KMS-11 (cell line): ENCODE measurements at regions not wholly inside any gene's neighbourhood (a gene's known extent, or its start where the extent isn't known, plus 50 kb on each side); places are given as distances from the start of the nearest gene placed in this dataset.

Source experiments
- H2AFZ ChIP-seq: fragments of 200-600 bp; sonication (generic); 2 replicates; pipeline ENCODE4 v1.6.1; 2016; ENCODE audit warnings: antibody characterized with exemption, mixed run types, low read depth
- H3K27ac ChIP-seq: fragments of 200-600 bp; sonication (generic); 2 replicates; pipeline ENCODE4 v1.6.1; 2016; ENCODE audit warnings: mild to moderate bottlenecking, mixed run types
- H3K27me3 ChIP-seq: fragments of 200-600 bp; sonication (generic); 2 replicates; pipeline ENCODE4 v1.6.1; 2017; ENCODE audit warnings: mild to moderate bottlenecking, low read depth, mixed run types, moderate library complexity; ENCODE audit not compliant: insufficient read depth
- H3K36me3 ChIP-seq: fragments of 200-600 bp; sonication (generic); 2 replicates; pipeline ENCODE4 v1.6.1; 2017; ENCODE audit warnings: mild to moderate bottlenecking, mixed run types; ENCODE audit not compliant: insufficient read depth
- H3K4me1 ChIP-seq: fragments of 200-600 bp; sonication (generic); 2 replicates; pipeline ENCODE4 v1.6.1; 2016; ENCODE audit warnings: mild to moderate bottlenecking, low read depth, mixed run types; ENCODE audit not compliant: poor library complexity, severe bottlenecking
- H3K4me2 ChIP-seq: fragments of 200-600 bp; sonication (generic); 2 replicates; pipeline ENCODE4 v1.7.0; 2016; ENCODE audit warnings: mild to moderate bottlenecking, mixed run types
- H3K4me3 ChIP-seq: fragments of 200-600 bp; sonication (generic); IDR thresholded peaks from 2 replicates; pipeline ENCODE4 v1.6.1; 2017; ENCODE audit warnings: low read depth, low read length, mixed read lengths; ENCODE audit not compliant: insufficient read depth
- H3K79me2 ChIP-seq: fragments of 200-600 bp; sonication (generic); 2 replicates; pipeline ENCODE4 v1.6.1; 2016; ENCODE audit warnings: low read depth, mixed run types; ENCODE audit not compliant: insufficient read depth
- H3K9ac ChIP-seq: fragments of 200-600 bp; sonication (generic); 2 replicates; pipeline ENCODE4 v1.6.1; 2016; ENCODE audit warnings: mild to moderate bottlenecking, mixed run types
- H4K20me1 ChIP-seq: fragments of 200-600 bp; sonication (generic); 2 replicates; pipeline ENCODE4 v1.6.1; 2016; ENCODE audit warnings: mild to moderate bottlenecking, mixed run types; ENCODE audit not compliant: insufficient read depth
- CTCF ChIP-seq: fragments of 200-600 bp; sonication (generic); conservative IDR thresholded peaks from 2 replicates; pipeline ENCODE4 v1.6.1; 2017; ENCODE audit warnings: low read depth, mild to moderate bottlenecking, antibody characterized with exemption, low read length, moderate library complexity, mixed read lengths

- TF ChIP-seq CTCF = no peak
Observed at GRCh38 chr5:176167800-176168199, 70.4 kb upstream of the SIMC1 start.

GRCh38 chr5:176169393-176170063 lies 68.7 kb upstream of the SIMC1 start:
- Histone ChIP-seq H2AFZ (no peak overlapping the region), H3K79me2 (no peaks in the 10 kb centered on the region), H3K27me3 (no peaks in the 10 kb centered on the region), H3K4me1 (peaks cover 16% of the 10 kb centered on the region), H3K4me2 (no peak overlapping the region), H3K4me3 (no peak overlapping the region), H3K36me3 (no peaks in the 10 kb centered on the region), H3K27ac (no peak overlapping the region), H3K9ac (no peak overlapping the region), H4K20me1 (no peaks in the 10 kb centered on the region)
- TF ChIP-seq CTCF = no peak

More at GRCh38 chr5:176167800-176168199, 70.4 kb upstream of the SIMC1 start:
- no peaks in the 10 kb centered on the region for H3K36me3 ChIP-seq
- no peak overlapping the region for H3K4me3 ChIP-seq
- H3K4me2 ChIP-seq = no peak overlapping the region
- H3K9ac ChIP-seq = no peak overlapping the region
- H4K20me1 ChIP-seq = no peaks in the 10 kb centered on the region
- no peaks in the 10 kb centered on the region for H3K79me2 ChIP-seq
- H3K4me1 ChIP-seq = peaks cover 12% of the 10 kb centered on the region
- no peak overlapping the region for H2AFZ ChIP-seq
- no peak overlapping the region for H3K27ac ChIP-seq
- H3K27me3 ChIP-seq = no peaks in the 10 kb centered on the region

- Histone ChIP-seq H3K27ac (no peak overlapping the region), H3K79me2 (no peaks in the 10 kb centered on the region), H3K36me3 (no peaks in the 10 kb centered on the region), H3K4me3 (no peak overlapping the region), H3K4me1 (peaks cover 21% of the 10 kb centered on the region), H3K4me2 (no peak overlapping the region), H4K20me1 (no peaks in the 10 kb centered on the region), H3K27me3 (no peaks in the 10 kb centered on the region), H3K9ac (no peak overlapping the region), H2AFZ (no peak overlapping the region)
- TF ChIP-seq CTCF = no peak
Observed at GRCh38 chr5:176170084-176170483, 68.1 kb upstream of the SIMC1 start.

- H4K20me1 ChIP-seq = no peaks in the 10 kb centered on the region
- no peak overlapping the region for H3K27ac ChIP-seq
- H3K9ac ChIP-seq = no peak overlapping the region
- no peaks in the 10 kb centered on the region for H3K36me3 ChIP-seq
- no peaks in the 10 kb centered on the region for H3K27me3 ChIP-seq
- no peak for TF ChIP-seq CTCF
- no peak overlapping the region for H2AFZ ChIP-seq
- H3K79me2 ChIP-seq = no peaks in the 10 kb centered on the region
- H3K4me2 ChIP-seq = no peak overlapping the region
- no peak overlapping the region for H3K4me3 ChIP-seq
- peaks cover 33% of the 10 kb centered on the region for H3K4me1 ChIP-seq
Observed at GRCh38 chr5:176171171-176171760, 67.0 kb upstream of the SIMC1 start.
